ENCODE measurements at regions not wholly inside any gene's neighbourhood (a gene's known extent, or its start where the extent isn't known, plus 50 kb on each side); places are given as distances from the start of the nearest gene placed in this dataset.

GRCh38 chr20:23180451-23180921, 94.4 kb upstream of the CD93 start:
- no peak for DNase-seq

- DNase-seq: no peak
These were observed 93.8 kb upstream of the CD93 start for GRCh38 chr20:23179766-23180403.

- peak in 1 of 58 donors; percentile 14 for DNase-seq
These were observed 92.7 kb upstream of the CD93 start for GRCh38 chr20:23178806-23179205.

GRCh38 chr20:23174821-23175220, 88.7 kb upstream of the CD93 start:
- no peak for DNase-seq

- DNase-seq: no peak
These were observed 81.3 kb upstream of the CD93 start for GRCh38 chr20:23167431-23167830.

GRCh38 chr20:23166563-23166962, 80.4 kb upstream of the CD93 start:
- no peak for DNase-seq

- no peak for DNase-seq
These were observed 79.8 kb upstream of the CD93 start for GRCh38 chr20:23165964-23166363.

- DNase-seq: no peak
These were observed 79.2 kb upstream of the CD93 start for GRCh38 chr20:23165307-23165750.

GRCh38 chr20:23164176-23164601, 78.1 kb upstream of the CD93 start:
- peak in 33 of 58 donors; percentile 6 to 68 (median 39) for DNase-seq

- no peak for DNase-seq
These were observed 77.4 kb upstream of the CD93 start for GRCh38 chr20:23163562-23163961.

GRCh38 chr20:23162887-23163286, 76.8 kb upstream of the CD93 start:
- DNase-seq: no peak

- peak in 3 of 58 donors; percentile 20 to 24 (median 21) for DNase-seq
These were observed 76.0 kb upstream of the CD93 start for GRCh38 chr20:23161968-23162696.

GRCh38 chr20:23161244-23161891, 75.2 kb upstream of the CD93 start:
- DNase-seq: no peak

GRCh38 chr20:23160536-23161243, 74.6 kb upstream of the CD93 start:
- DNase-seq: no peak

GRCh38 chr20:23159947-23160318, 73.8 kb upstream of the CD93 start:
- DNase-seq: no peak

- no peak for DNase-seq
These were observed 73.3 kb upstream of the CD93 start for GRCh38 chr20:23159256-23159946.

- DNase-seq: no peak
These were observed 71.6 kb upstream of the CD93 start for GRCh38 chr20:23157734-23158133.

- DNase-seq: no peak
These were observed 70.8 kb upstream of the CD93 start for GRCh38 chr20:23156842-23157423.

GRCh38 chr20:23156170-23156841, 70.2 kb upstream of the CD93 start:
- DNase-seq: no peak

GRCh38 chr20:23155141-23155590, 69.0 kb upstream of the CD93 start:
- no peak for DNase-seq

Data from anterior cingulate cortex (tissue), 58 donors.